Stimulated activated naive B cell treated with anti-CD40 and anti-IgM and Interleukin-4, amounts not matched to agents 10 μg/mL and 1 μg/mL and 100 μg/mL, for 72 hours (primary cell): ENCODE measurements at regions not wholly inside any gene's neighbourhood (a gene's known extent, or its start where the extent isn't known, plus 50 kb on each side); places are given as distances from the start of the nearest gene placed in this dataset.

Source experiments
- ATAC-seq, 2 donors: fragments of 150-1000 bp; cut with Tn5 transposase; replicated peaks; 2 replicates each; pipeline ENCODE4 v1.10.0; 2021; ENCODE audit warnings: moderate library complexity in 1 of 2
- DNase-seq: peaks from one replicate; pipeline ENCODE4 v3.0.0; 2021
- H3K27ac Mint-ChIP-seq: one replicate; pipeline ENCODE4 v1.8.0; 2022; ENCODE audit warnings: mild to moderate bottlenecking, mixed read lengths
- H3K27me3 Mint-ChIP-seq, 2 donors: one replicate each; pipeline ENCODE4 v1.8.0; 2022; ENCODE audit warnings: mixed read lengths in 2 of 2
- H3K36me3 Mint-ChIP-seq, 2 donors: one replicate each; pipeline ENCODE4 v1.8.0; 2022; ENCODE audit warnings: mixed read lengths in 2 of 2, mild to moderate bottlenecking in 1 of 2
- H3K4me1 Mint-ChIP-seq, 2 donors: one replicate each; pipeline ENCODE4 v1.8.0; 2022; ENCODE audit warnings: mixed read lengths in 2 of 2, mild to moderate bottlenecking in 1 of 2
- H3K4me3 Mint-ChIP-seq, 2 donors: one replicate each; pipeline ENCODE4 v1.8.0; 2022; ENCODE audit warnings: mild to moderate bottlenecking in 2 of 2, mixed read lengths in 2 of 2, moderate library complexity in 1 of 2
- H3K9me3 Mint-ChIP-seq, 2 donors: one replicate each; pipeline ENCODE4 v1.8.0; 2022; ENCODE audit warnings: mixed read lengths in 2 of 2, mild to moderate bottlenecking in 1 of 2

DNA sequence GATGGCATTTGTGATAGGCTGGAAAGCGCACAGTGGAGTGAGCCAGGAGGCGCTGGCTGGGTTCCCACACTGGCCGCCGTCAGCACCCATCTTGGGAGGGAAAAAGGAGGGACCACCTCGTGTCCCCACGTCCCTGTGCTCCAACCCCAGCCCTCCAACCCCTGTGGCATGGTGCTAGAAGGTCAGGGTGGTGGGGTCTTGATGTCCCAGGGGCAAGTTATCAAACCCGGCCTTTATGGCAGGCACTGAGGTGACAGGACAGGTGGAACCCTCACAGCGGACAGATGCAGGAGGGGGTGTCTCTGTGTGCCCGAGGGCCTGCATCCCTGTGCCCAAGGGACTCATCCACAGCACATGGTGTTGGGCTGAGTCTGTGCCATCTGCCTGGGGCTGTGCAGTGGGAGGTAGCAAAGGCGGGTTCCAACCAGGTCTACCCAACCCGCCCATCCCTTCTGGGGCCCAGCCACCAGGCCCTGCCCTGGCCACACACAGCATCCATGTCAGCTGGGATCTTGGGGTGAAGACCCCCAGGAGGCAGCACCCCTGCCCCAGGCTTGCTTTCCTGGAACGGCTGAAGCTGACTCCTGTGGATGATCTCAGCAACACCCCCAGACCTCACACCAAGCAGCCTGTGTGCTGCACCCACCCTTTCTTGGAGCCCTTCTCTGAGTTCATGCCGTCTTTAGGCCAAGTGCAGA, 246.1 kb downstream of the NDUFA10 start:
- Mint-ChIP-seq H3K27me3 (peaks cover 36 to 51% of the 10 kb centered on the region in 2 donors), H3K4me3 (no peak overlapping the region), H3K9me3 (peaks cover 0 to 2% of the 10 kb centered on the region in 2 donors), H3K36me3 (no peaks in the 10 kb centered on the region), H3K27ac (no peak overlapping the region), H3K4me1 (no peaks in the 10 kb centered on the region)
- ATAC-seq (no peak), DNase-seq (no peak)

DNA sequence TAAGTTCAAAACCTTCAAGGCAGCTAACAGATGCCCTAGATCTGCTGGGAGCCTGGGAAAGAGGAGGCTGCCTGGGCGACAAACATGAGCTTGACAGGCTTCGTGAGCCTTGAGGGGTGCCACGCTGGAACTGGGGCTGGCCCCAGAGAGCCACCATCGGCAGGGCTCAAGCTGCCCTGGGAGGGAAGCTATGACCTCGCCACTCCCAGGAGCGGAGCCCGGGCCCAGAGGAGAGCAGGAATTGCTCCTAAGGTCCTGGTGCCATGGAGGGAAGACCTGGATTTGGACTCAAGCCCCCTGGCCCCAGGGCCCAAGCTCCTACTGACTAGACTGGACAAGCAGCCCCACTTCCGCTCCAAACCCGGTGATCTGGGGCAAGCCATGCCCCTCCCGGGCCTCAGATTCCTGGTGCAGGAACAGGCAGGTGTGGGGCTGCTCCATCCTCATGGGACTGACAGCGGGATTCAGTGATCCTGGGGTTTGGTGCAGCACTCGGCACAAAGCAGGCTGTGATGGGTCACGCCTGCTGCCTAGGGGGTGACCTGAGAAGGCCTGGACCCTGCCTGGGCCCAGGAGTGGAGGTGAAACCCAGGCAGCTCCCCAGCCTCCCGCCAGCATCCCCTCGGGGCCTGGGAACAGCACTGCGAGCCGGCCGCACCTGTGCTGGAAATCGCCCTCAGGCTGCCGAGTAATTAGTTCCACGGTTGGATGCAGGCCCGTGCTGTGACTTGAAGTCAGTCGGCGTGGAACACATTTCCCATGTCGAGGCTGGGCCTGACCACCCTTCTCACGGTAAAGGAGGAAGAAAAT, 246.9 kb downstream of the NDUFA10 start:
- Mint-ChIP-seq H3K9me3 (peaks cover 0 to 2% of the 10 kb centered on the region in 2 donors), H3K4me3 (no peak overlapping the region), H3K27me3 (peaks cover 33 to 52% of the 10 kb centered on the region in 2 donors), H3K36me3 (no peaks in the 10 kb centered on the region), H3K27ac (no peak overlapping the region), H3K4me1 (no peaks in the 10 kb centered on the region)
- ATAC-seq (no peak), DNase-seq (no peak)

GRCh38 chr2:239777219-239777618, 247.9 kb downstream of the NDUFA10 start:
- no peak overlapping the region for H3K4me3 Mint-ChIP-seq
- peaks cover 36 to 57% of the 10 kb centered on the region in 2 donors for H3K27me3 Mint-ChIP-seq
- no peaks in the 10 kb centered on the region for H3K4me1 Mint-ChIP-seq
- ATAC-seq (no peak), DNase-seq (no peak)
- H3K9me3 Mint-ChIP-seq, result peaks cover 0 to 4% of the 10 kb centered on the region in 2 donors
- no peak overlapping the region for H3K27ac Mint-ChIP-seq
- H3K36me3 Mint-ChIP-seq, result no peaks in the 10 kb centered on the region

GRCh38 chr2:239776436-239777005, 248.6 kb downstream of the NDUFA10 start:
- no peaks in the 10 kb centered on the region for H3K36me3 Mint-ChIP-seq
- no peak overlapping the region for H3K4me3 Mint-ChIP-seq
- no peak for DNase-seq
- peaks cover 2 to 6% of the 10 kb centered on the region in 2 donors for H3K9me3 Mint-ChIP-seq
- no peaks in the 10 kb centered on the region for H3K4me1 Mint-ChIP-seq
- ATAC-seq, result no peak
- peaks cover 33 to 50% of the 10 kb centered on the region in 2 donors for H3K27me3 Mint-ChIP-seq
- H3K27ac Mint-ChIP-seq, result no peak overlapping the region

- H3K27ac Mint-ChIP-seq, result no peak overlapping the region
- ATAC-seq (peak; percentile 39 to 65), DNase-seq (no peak)
- H3K4me3 Mint-ChIP-seq, result no peak overlapping the region
- peaks cover 33 to 43% of the 10 kb centered on the region in 2 donors for H3K27me3 Mint-ChIP-seq
- H3K36me3 Mint-ChIP-seq, result no peaks in the 10 kb centered on the region
- H3K9me3 Mint-ChIP-seq, result peaks cover 5 to 7% of the 10 kb centered on the region in 2 donors
- H3K4me1 Mint-ChIP-seq, result no peaks in the 10 kb centered on the region
These were observed 249.3 kb downstream of the NDUFA10 start for GRCh38 chr2:239775623-239776435.

DNA sequence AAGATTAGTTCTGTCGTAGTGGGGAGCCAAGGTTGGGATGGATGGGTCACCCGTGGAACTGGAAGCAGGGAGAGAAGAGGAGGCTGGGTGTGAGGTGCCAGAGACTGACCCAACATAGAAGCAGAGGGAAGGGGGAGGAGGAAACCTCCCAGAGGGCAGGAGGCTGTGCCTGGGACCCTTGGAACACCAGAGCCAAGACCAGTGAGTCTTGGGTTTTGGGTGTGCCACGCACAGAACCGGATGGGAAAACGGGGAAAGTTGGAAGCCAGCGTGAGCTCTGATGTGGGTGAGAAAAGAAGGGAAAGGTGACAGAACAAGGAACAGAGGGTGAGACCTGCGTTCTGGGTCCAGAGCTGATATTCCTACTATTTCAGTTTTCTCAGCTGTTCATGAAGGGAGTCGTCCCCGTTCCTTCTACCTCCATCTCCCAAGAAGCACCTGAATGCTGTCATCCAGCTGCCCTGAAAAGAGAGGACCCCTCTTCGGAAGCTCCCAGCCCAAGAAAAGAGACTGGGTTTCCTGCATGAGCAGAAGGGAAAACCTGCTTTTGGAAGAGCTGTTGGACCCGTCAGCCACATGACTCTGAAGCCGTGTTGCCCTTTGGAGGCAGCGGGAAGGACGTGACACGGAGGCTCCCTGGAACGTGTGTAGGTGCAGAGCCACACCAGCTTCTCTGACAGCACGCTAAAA, 250.1 kb downstream of the NDUFA10 start:
- H3K36me3 Mint-ChIP-seq, result no peaks in the 10 kb centered on the region
- no peak overlapping the region for H3K27ac Mint-ChIP-seq
- H3K9me3 Mint-ChIP-seq, result peaks cover 5% of the 10 kb centered on the region in 2 donors
- no peaks in the 10 kb centered on the region for H3K4me1 Mint-ChIP-seq
- no peak for ATAC-seq
- no peak for DNase-seq
- H3K27me3 Mint-ChIP-seq, result peaks cover 33 to 36% of the 10 kb centered on the region in 2 donors
- no peak overlapping the region for H3K4me3 Mint-ChIP-seq

DNA sequence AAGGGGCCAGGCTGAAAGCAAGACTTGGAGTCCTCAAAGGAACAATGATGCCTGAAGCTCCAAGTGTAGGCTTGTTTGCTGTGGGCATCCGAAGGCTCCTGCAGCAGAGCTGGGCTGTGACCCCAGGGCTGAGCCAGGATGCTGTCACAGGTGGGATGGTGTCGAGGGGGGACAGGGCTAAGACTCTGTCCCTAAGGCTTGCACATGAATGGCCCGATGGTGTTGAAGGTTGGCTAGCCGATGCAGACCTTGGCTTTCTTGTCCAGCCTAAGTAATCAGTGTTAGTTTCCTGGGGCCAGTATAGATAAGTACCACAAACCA, 251.0 kb downstream of the NDUFA10 start:
- ATAC-seq (no peak), DNase-seq (no peak)
- H3K27me3 Mint-ChIP-seq, result peaks cover 32% of the 10 kb centered on the region in 2 donors
- H3K9me3 Mint-ChIP-seq, result peaks cover 5% of the 10 kb centered on the region in 2 donors
- H3K4me1 Mint-ChIP-seq, result no peaks in the 10 kb centered on the region
- no peak overlapping the region for H3K27ac Mint-ChIP-seq
- no peaks in the 10 kb centered on the region for H3K36me3 Mint-ChIP-seq
- no peak overlapping the region for H3K4me3 Mint-ChIP-seq

- no peak for DNase-seq
- peaks cover 5% of the 10 kb centered on the region in 2 donors for H3K9me3 Mint-ChIP-seq
- H3K27me3 Mint-ChIP-seq, result peaks cover 37 to 38% of the 10 kb centered on the region in 2 donors
- H3K36me3 Mint-ChIP-seq, result no peaks in the 10 kb centered on the region
- H3K4me3 Mint-ChIP-seq, result no peak overlapping the region
- no peaks in the 10 kb centered on the region for H3K4me1 Mint-ChIP-seq
- no peak for ATAC-seq
- no peak overlapping the region for H3K27ac Mint-ChIP-seq
These were observed 251.7 kb downstream of the NDUFA10 start for GRCh38 chr2:239773228-239774141.

DNA sequence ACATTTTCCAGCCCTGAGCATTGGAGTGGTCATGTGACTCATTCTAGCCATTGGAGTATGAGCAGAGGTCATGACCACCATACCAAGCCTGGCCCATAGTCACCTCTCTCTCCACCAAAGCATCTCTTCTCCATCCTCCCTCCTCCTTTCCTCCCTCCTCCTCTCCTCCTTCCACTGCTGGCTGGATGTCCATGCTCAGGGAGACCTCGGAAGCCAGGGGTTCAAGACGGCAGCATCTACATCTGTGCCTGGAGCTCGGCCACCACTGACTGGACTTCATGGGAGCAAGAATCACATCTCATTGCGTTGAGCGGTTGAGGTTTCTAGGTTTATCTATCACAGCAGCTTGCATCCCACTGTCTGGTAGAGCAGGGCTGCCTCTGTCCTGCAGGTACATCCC, 252.4 kb downstream of the NDUFA10 start:
- Mint-ChIP-seq H3K4me1 (no peaks in the 10 kb centered on the region), H3K27me3 (peaks cover 39 to 43% of the 10 kb centered on the region in 2 donors), H3K27ac (no peak overlapping the region), H3K9me3 (peaks cover 5% of the 10 kb centered on the region in 2 donors), H3K4me3 (no peak overlapping the region), H3K36me3 (no peaks in the 10 kb centered on the region)
- DNase-seq (no peak), ATAC-seq (no peak)

- DNase-seq (no peak), ATAC-seq (no peak)
- no peaks in the 10 kb centered on the region for H3K4me1 Mint-ChIP-seq
- H3K9me3 Mint-ChIP-seq, result peaks cover 5% of the 10 kb centered on the region in 2 donors
- no peak overlapping the region for H3K27ac Mint-ChIP-seq
- no peaks in the 10 kb centered on the region for H3K36me3 Mint-ChIP-seq
- H3K4me3 Mint-ChIP-seq, result no peak overlapping the region
- peaks cover 26 to 34% of the 10 kb centered on the region in 2 donors for H3K27me3 Mint-ChIP-seq
These were observed 254.9 kb downstream of the NDUFA10 start for GRCh38 chr2:239770246-239770639.

- H3K27me3 Mint-ChIP-seq, result peaks cover 23 to 29% of the 10 kb centered on the region in 2 donors
- no peaks in the 10 kb centered on the region for H3K4me1 Mint-ChIP-seq
- ATAC-seq, result no peak
- peaks cover 5% of the 10 kb centered on the region in 2 donors for H3K9me3 Mint-ChIP-seq
- no peak overlapping the region for H3K27ac Mint-ChIP-seq
- no peak for DNase-seq
- H3K4me3 Mint-ChIP-seq, result no peak overlapping the region
- no peaks in the 10 kb centered on the region for H3K36me3 Mint-ChIP-seq
These were observed 255.4 kb downstream of the NDUFA10 start for GRCh38 chr2:239769554-239770245.

DNA sequence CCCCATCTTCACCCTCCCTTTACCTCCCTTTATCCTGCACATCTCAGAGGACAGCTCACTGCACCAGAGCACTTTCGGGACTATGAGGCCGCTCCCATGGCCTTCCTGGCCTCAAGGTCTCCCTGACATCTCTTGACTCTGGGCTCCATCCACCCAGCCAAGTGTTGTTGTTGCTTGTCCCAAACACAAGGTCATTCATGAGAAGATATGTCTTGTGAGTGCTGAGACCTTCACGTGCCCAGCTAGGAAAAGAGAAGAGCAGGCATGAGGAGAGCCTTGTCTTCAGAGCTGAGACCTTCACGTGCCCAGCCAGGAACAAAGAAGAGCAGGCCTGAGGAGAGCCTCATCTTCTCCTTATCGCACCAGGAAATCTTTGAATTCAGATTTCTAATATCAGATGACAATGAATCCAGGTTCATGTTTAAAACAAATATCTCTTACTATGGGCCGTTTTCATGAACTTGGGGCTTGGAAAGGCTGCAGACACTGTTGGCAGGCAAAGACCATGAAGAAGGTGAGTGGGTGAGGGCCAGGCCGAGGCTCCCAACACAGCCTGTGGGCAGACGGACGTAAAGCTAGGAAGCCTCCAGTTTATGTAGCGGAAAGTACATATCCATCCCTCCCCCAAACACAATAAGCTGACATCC, 256.1 kb downstream of the NDUFA10 start:
- H3K4me3 Mint-ChIP-seq, result no peak overlapping the region
- peaks cover 21 to 25% of the 10 kb centered on the region in 2 donors for H3K27me3 Mint-ChIP-seq
- DNase-seq (no peak), ATAC-seq (no peak)
- H3K4me1 Mint-ChIP-seq, result no peaks in the 10 kb centered on the region
- H3K9me3 Mint-ChIP-seq, result peaks cover 5% of the 10 kb centered on the region in 2 donors
- no peak overlapping the region for H3K27ac Mint-ChIP-seq
- no peaks in the 10 kb centered on the region for H3K36me3 Mint-ChIP-seq
